GM12878 (cell line): ENCODE measurements at regions not wholly inside any gene's neighbourhood (a gene's known extent, or its start where the extent isn't known, plus 50 kb on each side); places are given as distances from the start of the nearest gene placed in this dataset.

Source experiments
- ATAC-seq: fragments of 200-7000 bp; cut with Tn5 transposase; 3 replicates; pipeline ENCODE4 v1.9.1; 2020; ENCODE audit warnings: mild to moderate bottlenecking, moderate library complexity
- BruUV-seq: library from RNA; stranded (reverse); fragments of 400-500 nt; replicated peaks from 2 replicates; lab custom pipeline; 2021; lab: Mats Ljungman, UMichigan
- CTCF ChIA-PET: fragments of 300-600 bp; sonication (Branson Sonifier 250); formaldehyde crosslinking; extraction: SDS; loops from one replicate; lab custom pipeline; 2021; ENCODE audit warnings: inconsistent platforms; lab: Yijun Ruan, JAX
- POLR2A ChIA-PET: fragments of 350-600 bp; formaldehyde crosslinking; extraction: SDS; loops from one replicate; lab custom pipeline; 2021; ENCODE audit warnings: inconsistent platforms; lab: Charles Lee
- RAD21 ChIA-PET: fragments of 300-600 bp; sonication (Branson Sonifier 250); formaldehyde crosslinking; loops from one replicate; lab custom pipeline; 2023; ENCODE audit warnings: antibody characterized with exemption; ENCODE audit not compliant: unreplicated experiment; lab: Charles Lee
- SMC1A ChIA-PET: fragments of 300-600 bp; sonication (Branson Sonifier 250); formaldehyde crosslinking; loops from one replicate; lab custom pipeline; 2023; ENCODE audit not compliant: unreplicated experiment, uncharacterized antibody; lab: Charles Lee
- DNase-seq: peaks from one replicate; pipeline ENCODE4 v3.0.0-alpha.2; 2011; ENCODE audit warnings: low read depth, low spot score
- FAIRE-seq: peaks from 3 replicates; lab custom pipeline; 2011; peaks lifted over from hg19 to GRCh38; lab: Jason Lieb, UNC
- H2AFZ ChIP-seq: 2 replicates; pipeline ENCODE4 v1.6.0; 2011; ENCODE audit warnings: low read depth, low read length, control low read depth; ENCODE audit not compliant: control insufficient read depth
- H3K27ac ChIP-seq: 2 replicates; pipeline ENCODE4 v1.5.1; 2011; ENCODE audit warnings: control low read depth; ENCODE audit not compliant: control insufficient read depth, insufficient read depth
- H3K27me3 ChIP-seq, 2 experiments: replicated peaks in 1 of 2; 2 replicates each; pipeline versions ENCODE4 v1.6.0 to v1.6.1; 2011; ENCODE audit warnings: low read length in 1 of 2; ENCODE audit not compliant: control insufficient read depth in 2 of 2, insufficient read depth in 2 of 2
- H3K36me3 ChIP-seq, 2 experiments: 2 replicates each; pipeline ENCODE4 v1.5.1; 2011; ENCODE audit warnings: low read length in 1 of 2; ENCODE audit not compliant: control insufficient read depth in 2 of 2, insufficient read depth in 2 of 2
- H3K4me1 ChIP-seq: 2 replicates; pipeline ENCODE4 v1.6.1; 2011; ENCODE audit warnings: mild to moderate bottlenecking, low read length, moderate library complexity, mixed read lengths; ENCODE audit not compliant: control insufficient read depth, insufficient read depth
- H3K4me2 ChIP-seq: 2 replicates; pipeline ENCODE4 v1.6.0; 2011; ENCODE audit warnings: control low read depth; ENCODE audit not compliant: control insufficient read depth, insufficient read depth
- H3K4me3 ChIP-seq: fragments of 200-600 bp; sonication (generic); 2 replicates; pipeline ENCODE4 v1.5.1; 2016
- H3K79me2 ChIP-seq: 2 replicates; pipeline ENCODE4 v1.6.0; 2011; ENCODE audit warnings: low read length; ENCODE audit not compliant: control insufficient read depth, insufficient read depth
- H3K9ac ChIP-seq: 2 replicates; pipeline ENCODE4 v1.8.0; 2011; ENCODE audit warnings: low read length, control low read depth, mixed read lengths; ENCODE audit not compliant: control insufficient read depth, insufficient read depth
- H3K9me3 ChIP-seq: replicated peaks from 3 replicates; pipeline ENCODE4 v1.5.1; 2011; ENCODE audit warnings: mild to moderate bottlenecking, low read length; ENCODE audit not compliant: control insufficient read depth, insufficient read depth
- H4K20me1 ChIP-seq: 2 replicates; pipeline ENCODE4 v1.6.0; 2011; ENCODE audit not compliant: control insufficient read depth, insufficient read depth
- BRCA1 ChIP-seq: IDR thresholded peaks from 2 replicates; pipeline ENCODE4 v1.6.1; 2011; ENCODE audit warnings: low read depth, low read length, improper control_type of control experiment
- MYB ChIP-seq: fragments of 150-350 bp; IDR thresholded peaks from 2 replicates; pipeline ENCODE4 v1.6.1; 2014; ENCODE audit warnings: mild to moderate bottlenecking, low read depth, low read length, borderline replicate concordance
- RCOR1 ChIP-seq: conservative IDR thresholded peaks from 2 replicates; pipeline ENCODE4 v1.6.1; 2012; ENCODE audit warnings: low read depth, low read length, improper control_type of control experiment
- RELA ChIP-seq: fragments of 450-650 bp; IDR thresholded peaks from 2 replicates; pipeline ENCODE4 v1.8.0; 2014; ENCODE audit warnings: borderline replicate concordance; ENCODE audit not compliant: partially characterized antibody
- SP1 ChIP-seq: IDR thresholded peaks from one replicate; pipeline ENCODE4 v1.6.1; 2011; ENCODE audit warnings: low read depth, low read length
- TAF1 ChIP-seq: IDR thresholded peaks from 2 replicates; pipeline ENCODE4 v1.6.1; 2011; ENCODE audit warnings: mild to moderate bottlenecking, low read depth, low read length, borderline replicate concordance
- TCF3 ChIP-seq: IDR thresholded peaks from 2 replicates; pipeline ENCODE4 v1.6.1; 2012; ENCODE audit warnings: low read depth, mild to moderate bottlenecking, low read length, borderline replicate concordance; ENCODE audit not compliant: insufficient read depth
- ZNF24 ChIP-seq: fragments of 450-650 bp; IDR thresholded peaks from 2 replicates; pipeline ENCODE4 v1.6.1; 2017; ENCODE audit warnings: antibody characterized with exemption, mild to moderate bottlenecking
- WGBS: methylation state at CpG from one replicate; pipeline ENCODE4 v1.1.6; 2016; ENCODE audit warnings: low lambda C conversion rate; ENCODE audit not compliant: insufficient replicate concordance, insufficient coverage; ENCODE audit errors: missing lambda C conversion rate; 5-methylcytosine and 5-hydroxymethylcytosine counted together
- in situ Hi-C: fragments of 300-500 bp; cut with MboI; formaldehyde crosslinking; loops from 9 replicates; pipeline ENCODE4 v1.14.3; 2018; ENCODE audit warnings: mixed read lengths
- intact Hi-C: fragments of 100-400 bp; cut with micrococcal nuclease; formaldehyde crosslinking; loops from one replicate; pipeline ENCODE4 v1.14.2; 2022; ENCODE audit not compliant: unreplicated experiment
- TF ChIP-seq, protein P1 (sequence below): IDR thresholded peaks from 2 replicates; pipeline ENCODE4 v1.6.1; 2011; ENCODE audit warnings: low read depth, low read length, improper control_type of control experiment, borderline replicate concordance
- TF ChIP-seq, protein P2 (sequence below): fragments of 450-650 bp; IDR thresholded peaks from 2 replicates; pipeline ENCODE4 v1.6.1; 2017; ENCODE audit warnings: mild to moderate bottlenecking

DNA sequence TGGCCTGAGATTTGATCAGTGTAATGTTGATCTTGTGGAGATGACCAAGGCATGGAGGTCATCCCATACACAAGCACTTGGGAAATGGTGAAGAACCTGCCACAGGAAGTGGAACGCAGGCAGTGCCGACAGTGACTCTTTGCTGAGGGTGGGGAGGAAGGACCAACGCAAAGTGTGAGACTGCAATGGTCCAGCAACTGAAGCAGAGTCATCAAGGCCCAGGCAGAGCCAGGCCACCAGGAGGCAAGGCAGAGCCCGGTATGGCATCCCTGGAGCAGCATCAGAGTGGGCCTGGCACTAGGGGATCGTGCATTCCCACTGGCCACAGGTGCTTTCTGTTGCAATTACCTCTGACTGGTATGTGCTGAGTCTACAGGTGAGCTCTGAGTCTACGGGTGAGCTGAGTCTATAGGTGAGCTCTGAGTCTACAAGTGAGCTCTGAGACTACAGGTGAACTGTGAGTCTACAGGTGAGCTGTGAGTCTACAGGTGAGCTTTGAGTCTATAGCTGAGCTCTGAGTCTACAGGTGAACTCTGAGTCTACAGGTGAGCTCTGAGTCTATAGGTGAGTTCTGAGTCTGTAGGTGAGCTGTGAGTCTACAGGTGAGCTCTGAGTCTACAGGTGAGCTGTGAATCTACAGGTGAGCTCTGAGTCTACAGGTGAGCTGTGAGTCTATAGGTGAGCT lies 132.9 kb downstream of the KLF6 start:
- no peak for DNase-seq

GRCh38 chr10:3648576-3648975 lies 136.4 kb downstream of the KLF6 start:
- Histone ChIP-seq H4K20me1 (no peaks in the 10 kb centered on the region), H3K36me3 (no peaks in the 10 kb centered on the region), H3K4me3 (no peak overlapping the region), H3K79me2 (no peaks in the 10 kb centered on the region), H3K27ac (no peak overlapping the region), H3K27me3 (no peaks in the 10 kb centered on the region; a peak in 2 of 4 replicates), H3K9me3 (no peaks in the 10 kb centered on the region), H3K4me1 (no peaks in the 10 kb centered on the region), H3K4me2 (no peak overlapping the region), H2AFZ (no peak overlapping the region), H3K9ac (no peak overlapping the region)
- ChIA-PET RAD21 (no interaction called here), POLR2A (no interaction called here), SMC1A (no interaction called here), CTCF (no interaction called here)
- BruUV-seq, result no TSS peak
- in situ Hi-C loops, result no loop called here
- DNase-seq (no peak), FAIRE-seq (no peak), ATAC-seq (no peak)
- intact Hi-C loops, result no loop called here
- 79% methylated on average over 6 of the region's 6 CpGs for WGBS
- TF ChIP-seq TAF1 (no peak), MYB (no peak), TCF3 (no peak), RELA (no peak), SP1 (no peak), BRCA1 (no peak)
- TF ChIP-seq, protein P1, sequence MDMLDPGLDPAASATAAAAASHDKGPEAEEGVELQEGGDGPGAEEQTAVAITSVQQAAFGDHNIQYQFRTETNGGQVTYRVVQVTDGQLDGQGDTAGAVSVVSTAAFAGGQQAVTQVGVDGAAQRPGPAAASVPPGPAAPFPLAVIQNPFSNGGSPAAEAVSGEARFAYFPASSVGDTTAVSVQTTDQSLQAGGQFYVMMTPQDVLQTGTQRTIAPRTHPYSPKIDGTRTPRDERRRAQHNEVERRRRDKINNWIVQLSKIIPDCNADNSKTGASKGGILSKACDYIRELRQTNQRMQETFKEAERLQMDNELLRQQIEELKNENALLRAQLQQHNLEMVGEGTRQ, result no peak
- TF ChIP-seq, protein P2, sequence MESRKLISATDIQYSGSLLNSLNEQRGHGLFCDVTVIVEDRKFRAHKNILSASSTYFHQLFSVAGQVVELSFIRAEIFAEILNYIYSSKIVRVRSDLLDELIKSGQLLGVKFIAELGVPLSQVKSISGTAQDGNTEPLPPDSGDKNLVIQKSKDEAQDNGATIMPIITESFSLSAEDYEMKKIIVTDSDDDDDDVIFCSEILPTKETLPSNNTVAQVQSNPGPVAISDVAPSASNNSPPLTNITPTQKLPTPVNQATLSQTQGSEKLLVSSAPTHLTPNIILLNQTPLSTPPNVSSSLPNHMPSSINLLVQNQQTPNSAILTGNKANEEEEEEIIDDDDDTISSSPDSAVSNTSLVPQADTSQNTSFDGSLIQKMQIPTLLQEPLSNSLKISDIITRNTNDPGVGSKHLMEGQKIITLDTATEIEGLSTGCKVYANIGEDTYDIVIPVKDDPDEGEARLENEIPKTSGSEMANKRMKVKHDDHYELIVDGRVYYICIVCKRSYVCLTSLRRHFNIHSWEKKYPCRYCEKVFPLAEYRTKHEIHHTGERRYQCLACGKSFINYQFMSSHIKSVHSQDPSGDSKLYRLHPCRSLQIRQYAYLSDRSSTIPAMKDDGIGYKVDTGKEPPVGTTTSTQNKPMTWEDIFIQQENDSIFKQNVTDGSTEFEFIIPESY, result no peak

More for the DNA sequence above, 132.9 kb downstream of the KLF6 start:
- FAIRE-seq, result no peak
- Histone ChIP-seq H3K79me2 (no peaks in the 10 kb centered on the region), H3K4me3 (no peak overlapping the region), H3K9me3 (no peaks in the 10 kb centered on the region), H3K27ac (no peak overlapping the region), H2AFZ (no peak overlapping the region), H3K36me3 (no peaks in the 10 kb centered on the region), H3K4me1 (no peaks in the 10 kb centered on the region), H4K20me1 (no peaks in the 10 kb centered on the region), H3K27me3 (peaks cover 0 to 2% of the 10 kb centered on the region in 2 experiments; a peak in 3 of 4 replicates), H3K9ac (no peak overlapping the region)
- intact Hi-C loops (no loop called here), in situ Hi-C loops (no loop called here)
- 72% methylated on average over 6 of the region's 6 CpGs for WGBS
- ChIA-PET CTCF (interaction anchor here (1.3 kb wide), 1 partner anchor 12 kb away, joined by 3 read pairs; no protein-coding TSS in a partner anchor), POLR2A (no interaction called here), RAD21 (no interaction called here), SMC1A (interaction anchor here (0.6 kb wide), 1 partner anchor 20 kb away, joined by 3 read pairs; no protein-coding TSS in a partner anchor)
- ATAC-seq, result no peak
- no TSS peak for BruUV-seq
- TF ChIP-seq, protein P2, result no peak
- TF ChIP-seq ZNF24, result no peak
- TF ChIP-seq RCOR1, result no peak
- TF ChIP-seq, all 136 proteins: peak for 0
- no peak overlapping the region for H3K4me2 ChIP-seq
